ENCODE measurements at regions not wholly inside any gene's neighbourhood (a gene's known extent, or its start where the extent isn't known, plus 50 kb on each side); places are given as distances from the start of the nearest gene placed in this dataset.

DNA sequence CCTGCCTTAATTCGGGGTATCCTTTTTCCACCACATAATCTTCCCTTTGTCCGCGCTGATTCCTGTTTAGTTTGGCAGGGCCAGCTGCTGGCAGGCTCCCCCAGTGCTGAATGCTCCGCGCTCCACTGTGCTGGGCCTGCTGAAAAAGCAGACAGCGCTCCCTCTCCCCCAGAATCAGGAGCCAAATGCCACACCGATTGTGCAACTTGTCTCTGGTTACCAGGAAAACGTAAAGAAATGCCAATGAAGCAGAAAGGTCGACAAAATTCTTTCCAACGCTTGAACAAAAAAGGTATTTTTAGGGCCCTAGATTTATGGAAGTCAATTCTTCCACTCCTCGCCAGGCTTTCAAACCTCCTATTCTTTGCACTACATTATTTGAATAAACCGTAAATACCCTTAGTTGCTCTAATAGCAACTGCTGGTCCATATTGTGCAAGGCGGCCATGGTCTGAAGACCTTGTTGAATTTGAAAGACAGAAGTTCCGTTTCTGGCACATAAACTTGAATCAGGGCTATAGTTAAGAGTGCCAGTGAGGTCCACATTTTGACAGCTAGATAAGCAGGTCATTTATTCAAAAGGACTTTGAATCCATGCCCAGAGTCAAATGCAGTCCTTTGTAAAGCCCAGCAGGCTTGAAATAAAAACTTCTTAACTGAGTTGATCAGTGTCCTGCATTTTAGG is 206.7 kb upstream of the RFC3 start:
- peak in 3 of 4 donors; percentile 56 to 65 (median 58) for DNase-seq (ENCODE audit: low read depth in 4 of 4, low spot score in 2 of 4)

DNA sequence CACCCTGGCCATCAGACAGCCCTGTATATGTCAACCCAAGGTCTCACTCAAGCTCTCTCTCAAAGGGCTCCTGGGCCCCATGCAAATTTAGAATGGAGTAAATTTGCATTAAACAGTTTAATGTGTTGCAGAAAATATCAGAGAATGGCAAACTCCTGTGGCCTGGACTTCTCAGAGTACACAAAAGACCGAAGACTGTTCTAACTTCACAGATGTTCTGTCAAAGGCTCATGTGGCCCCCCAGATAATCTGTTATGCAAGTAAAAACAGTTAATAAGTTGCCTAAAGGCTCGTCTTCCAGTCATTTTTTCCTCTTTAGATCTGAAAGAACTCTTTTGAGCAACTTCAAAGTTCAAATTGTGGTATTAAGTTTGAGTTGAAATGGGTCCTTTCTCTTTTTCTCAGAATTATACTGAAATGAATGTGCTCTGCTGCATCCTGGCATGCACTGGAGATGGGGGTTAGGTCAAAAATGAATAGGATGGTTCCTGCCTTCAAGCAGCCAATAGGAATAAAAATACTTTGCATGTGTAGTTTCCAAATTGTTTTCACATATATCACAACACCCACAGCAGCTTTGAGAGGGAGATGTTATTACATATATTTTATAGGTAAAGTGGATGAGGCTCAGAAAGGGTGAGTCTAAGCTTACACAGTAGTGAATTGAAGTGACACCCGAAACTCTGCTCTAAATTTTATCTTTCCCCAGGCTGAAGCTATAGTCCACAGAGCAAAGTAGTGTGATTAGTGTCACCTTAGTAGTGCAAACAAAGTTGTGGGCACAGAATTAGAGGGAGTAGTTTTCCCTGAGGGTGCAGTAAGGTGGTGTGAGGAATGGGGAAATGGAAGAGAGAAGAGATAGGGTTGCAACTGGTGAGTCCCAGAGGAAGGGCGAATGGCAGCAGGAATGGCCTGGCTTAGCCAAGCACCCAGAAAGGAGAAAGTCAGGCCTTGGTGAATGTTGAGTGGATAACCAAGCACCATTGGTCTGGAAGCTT is 205.0 kb upstream of the RFC3 start:
- DNase-seq (ENCODE audit: low read depth in 4 of 4, low spot score in 2 of 4): no peak

DNA sequence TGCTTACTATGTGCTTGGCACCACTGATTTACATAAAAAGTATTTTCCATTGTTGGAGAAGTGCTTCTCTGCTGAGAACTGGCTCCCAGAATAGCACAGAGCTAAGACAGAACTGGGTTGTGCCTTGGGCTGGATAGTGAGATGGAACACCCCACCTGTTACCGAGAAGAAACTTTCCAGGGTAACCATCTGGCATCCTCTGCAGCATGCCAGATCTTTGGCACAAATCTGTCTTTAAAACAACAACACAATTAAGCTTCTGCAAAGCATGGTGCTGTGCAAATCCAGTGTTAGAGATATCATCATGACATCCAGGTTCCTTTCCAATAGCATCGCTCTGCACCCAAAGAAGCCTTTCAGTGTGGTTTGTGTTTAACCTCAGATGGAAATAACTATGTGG is 202.5 kb upstream of the RFC3 start:
- no peak for DNase-seq (ENCODE audit: low read depth in 4 of 4, low spot score in 2 of 4)

DNA sequence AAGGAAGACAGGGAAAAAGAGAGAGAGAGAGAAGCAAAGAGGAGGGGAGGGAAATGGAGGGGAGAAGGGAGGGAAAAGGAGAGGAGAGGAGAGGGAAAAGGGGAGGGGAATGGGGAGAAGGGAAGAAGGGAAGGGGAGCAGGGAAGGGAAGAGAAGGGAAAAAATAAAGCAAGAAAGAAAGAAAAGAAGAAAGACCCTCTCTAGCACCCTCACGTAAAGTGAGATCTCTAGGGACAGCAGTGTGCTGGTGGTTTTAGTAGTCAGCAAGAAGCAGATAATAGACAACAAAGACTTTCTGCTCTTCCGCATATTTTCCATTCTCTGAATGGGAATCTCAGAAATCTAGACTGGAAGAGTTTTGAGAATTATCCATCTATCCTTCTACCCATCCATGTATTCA is 201.8 kb upstream of the RFC3 start:
- no peak for DNase-seq (ENCODE audit: low read depth in 4 of 4, low spot score in 2 of 4)

DNA sequence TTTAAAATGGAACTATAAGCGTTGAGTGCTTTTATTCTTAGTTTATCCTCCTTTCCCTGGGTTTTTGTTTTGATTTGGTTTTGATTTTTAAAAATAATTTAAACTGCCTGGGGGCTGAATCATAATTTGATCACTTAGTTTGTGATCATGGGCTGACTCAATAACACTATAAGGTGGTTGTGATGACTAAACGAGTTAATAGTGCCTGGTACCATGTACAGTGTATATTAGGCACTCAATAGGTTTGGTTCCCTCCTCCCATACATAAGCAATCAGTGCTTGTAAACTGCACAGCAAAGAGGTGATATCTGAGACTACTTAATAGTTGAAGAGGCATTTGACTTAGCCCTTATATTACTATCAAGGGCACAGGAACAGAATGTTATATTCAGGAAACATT is 200.9 kb upstream of the RFC3 start:
- no peak for DNase-seq (ENCODE audit: low read depth in 4 of 4, low spot score in 2 of 4)

DNA sequence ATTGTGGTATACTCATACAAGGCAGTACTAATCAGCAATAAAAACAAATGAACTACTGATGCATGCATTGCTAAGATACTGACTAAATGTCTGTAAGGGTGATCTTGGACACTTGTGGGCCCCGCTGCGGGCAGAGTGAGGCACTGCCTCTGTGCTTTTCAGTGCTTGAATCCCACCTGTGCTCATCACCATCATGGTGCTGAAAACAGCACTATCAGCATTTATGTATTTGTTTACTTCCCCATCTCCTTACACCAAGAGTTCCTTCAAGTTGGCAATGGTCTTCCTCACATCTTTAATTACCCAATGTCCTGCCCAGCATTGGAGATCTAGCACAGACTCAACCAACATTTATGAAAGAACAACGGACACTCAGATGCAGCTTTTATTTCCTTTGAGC is 193.7 kb upstream of the RFC3 start:
- no peak for DNase-seq (ENCODE audit: low read depth in 4 of 4, low spot score in 2 of 4)

DNA sequence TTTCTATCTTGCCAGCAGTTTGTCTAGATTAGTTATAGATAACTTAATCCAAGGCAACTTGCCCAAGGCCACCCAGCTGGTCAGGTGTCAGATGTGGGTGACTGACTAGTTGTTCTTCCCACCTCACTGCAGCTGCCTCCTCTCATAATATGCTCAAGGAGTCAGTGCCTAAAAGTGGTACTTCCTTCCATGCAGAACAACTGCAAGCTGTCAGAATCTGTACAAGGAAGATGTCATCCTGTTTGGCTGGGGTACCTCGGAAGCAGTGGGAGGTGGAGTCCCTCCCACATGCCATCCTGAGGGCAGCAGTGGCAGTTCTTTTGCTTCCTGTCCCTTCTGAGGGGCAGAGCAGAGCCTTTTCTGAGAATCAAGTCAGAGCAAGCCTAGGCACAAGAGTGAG is 193.2 kb upstream of the RFC3 start:
- DNase-seq (ENCODE audit: low read depth in 4 of 4, low spot score in 2 of 4): no peak

DNA sequence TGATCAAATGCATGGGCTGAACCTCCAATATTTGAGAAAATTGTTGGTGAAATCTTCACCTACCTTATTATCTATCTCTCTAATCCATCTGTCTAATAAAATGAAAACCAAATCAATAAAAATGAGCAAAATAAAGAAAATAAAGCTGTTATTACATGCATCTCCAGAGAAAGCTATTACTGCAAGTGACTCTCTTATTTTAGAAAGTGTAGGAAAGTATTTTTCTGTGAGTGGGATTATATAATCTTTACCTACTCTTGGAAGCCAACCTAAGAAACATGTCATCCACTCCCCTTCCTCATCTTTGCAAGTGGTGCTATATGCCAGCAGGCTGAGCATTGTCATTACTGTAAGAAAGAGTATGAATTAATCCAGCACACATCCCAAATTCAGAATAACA is 191.5 kb upstream of the RFC3 start:
- no peak for DNase-seq (ENCODE audit: low read depth in 4 of 4, low spot score in 2 of 4)

DNA sequence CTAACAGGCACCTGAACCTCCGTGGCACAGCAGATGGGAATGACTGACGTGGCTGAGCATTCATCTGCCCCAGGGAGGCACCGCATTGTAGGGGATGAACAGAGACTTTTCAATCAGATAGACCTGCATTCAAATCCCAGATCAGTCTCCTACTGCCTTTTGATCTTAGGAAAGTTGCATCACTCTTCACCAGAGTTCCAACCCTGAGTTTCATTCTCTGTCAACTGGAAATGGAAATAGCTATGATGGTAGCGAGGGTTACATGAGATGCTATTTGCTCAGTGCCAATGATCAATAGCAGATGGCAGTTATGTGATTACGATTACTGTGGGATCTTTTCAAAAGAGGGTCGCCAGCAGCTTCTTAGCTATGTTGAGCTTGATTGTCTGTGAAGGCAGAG is 189.3 kb upstream of the RFC3 start:
- DNase-seq (ENCODE audit: low read depth in 4 of 4, low spot score in 2 of 4): no peak

DNA sequence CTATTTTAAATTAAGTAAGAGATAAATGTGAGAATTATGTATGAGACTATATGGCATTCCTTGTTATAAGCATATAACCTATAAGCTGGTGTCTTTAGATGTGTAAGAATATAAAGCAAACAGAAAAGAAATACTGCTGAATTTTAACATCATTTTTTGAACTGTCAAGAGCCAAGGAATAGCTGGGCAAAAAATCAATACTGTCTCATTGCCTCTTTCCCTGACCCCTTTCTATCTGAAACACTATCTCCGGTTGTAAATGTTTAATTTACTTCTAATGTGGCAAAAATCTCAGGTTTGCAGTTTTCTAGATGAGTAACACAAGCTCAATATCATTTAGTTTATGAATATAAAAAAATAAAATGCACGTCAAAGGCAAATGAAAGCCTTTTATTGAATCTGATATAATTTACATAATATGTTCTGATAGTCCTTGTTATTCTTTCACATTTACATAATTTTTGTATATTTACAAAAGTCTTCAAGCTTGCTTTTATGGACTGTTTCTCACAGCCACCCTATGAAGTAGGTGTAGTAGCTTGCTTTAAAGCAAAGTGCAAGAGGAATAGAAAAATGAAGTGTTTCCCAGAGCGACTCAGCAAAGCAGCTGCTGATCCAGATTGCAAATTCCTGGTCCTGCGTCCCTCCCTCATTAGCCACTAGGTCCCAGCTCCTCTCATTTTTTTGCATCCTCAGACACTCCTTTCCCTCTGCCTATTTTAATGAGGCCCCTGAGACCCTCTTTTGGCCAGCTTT is 188.2 kb upstream of the RFC3 start:
- no peak for DNase-seq (ENCODE audit: low read depth in 4 of 4, low spot score in 2 of 4)

DNA sequence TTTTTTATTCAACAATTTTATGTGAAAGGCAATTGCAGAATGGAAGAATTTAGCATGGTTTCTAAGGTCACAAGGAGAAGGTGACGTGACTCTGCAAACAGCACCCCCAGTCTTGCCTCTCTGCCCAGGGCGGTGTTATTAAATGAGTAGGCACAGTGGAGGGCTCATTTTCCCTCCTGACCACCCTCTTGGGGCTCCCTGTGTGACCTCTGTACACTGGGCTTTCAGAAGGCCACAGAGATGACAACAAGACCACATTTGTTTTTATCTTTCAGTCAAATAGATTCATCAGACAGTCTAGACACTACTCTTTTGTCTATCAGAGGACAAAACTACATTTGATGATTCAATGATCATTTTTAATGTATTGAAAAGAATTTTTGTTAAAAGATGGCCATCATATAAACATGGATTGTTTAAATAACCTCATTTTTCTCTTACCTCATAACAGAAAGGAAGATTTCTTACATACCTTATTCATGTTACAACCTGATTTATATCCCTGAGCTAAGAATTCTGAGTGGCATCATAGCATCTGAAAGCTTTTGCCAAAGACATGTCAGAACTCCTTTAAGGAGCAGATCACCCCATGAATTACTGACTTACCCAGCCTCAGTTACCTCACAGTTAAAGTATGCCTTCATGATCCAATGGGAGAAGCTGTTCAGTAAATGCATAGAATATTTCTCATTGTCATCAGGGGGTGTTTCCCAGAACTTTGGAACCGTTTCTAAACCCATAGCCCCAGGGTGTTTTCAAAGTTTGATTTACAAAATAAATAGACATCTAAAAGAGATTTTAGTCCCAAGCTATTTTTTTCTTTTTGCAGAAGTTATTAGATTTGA is 184.0 kb upstream of the RFC3 start:
- no peak for DNase-seq (ENCODE audit: low read depth in 4 of 4, low spot score in 2 of 4)

DNA sequence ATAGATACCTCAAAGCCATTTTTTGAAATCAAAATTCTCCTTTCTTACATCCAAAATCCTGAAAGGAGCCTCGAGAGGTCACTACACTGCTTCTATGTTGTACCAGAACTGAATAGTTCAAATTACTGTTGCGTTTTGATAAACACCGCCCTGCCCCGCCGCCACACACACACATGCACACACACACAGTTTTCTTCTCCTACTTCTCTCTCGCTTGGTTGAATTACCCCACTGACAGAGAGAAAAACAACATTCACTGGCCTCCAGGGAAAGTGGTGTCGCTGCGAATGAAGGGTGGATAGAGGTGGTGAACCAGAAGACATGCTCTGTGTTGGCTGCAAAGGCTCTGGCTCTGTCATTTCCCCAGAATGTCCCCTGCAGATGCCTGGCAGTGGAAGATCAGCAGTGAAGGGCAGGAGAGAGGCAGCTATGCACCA is 183.4 kb upstream of the RFC3 start:
- DNase-seq (ENCODE audit: low read depth in 4 of 4, low spot score in 2 of 4): no peak

DNA sequence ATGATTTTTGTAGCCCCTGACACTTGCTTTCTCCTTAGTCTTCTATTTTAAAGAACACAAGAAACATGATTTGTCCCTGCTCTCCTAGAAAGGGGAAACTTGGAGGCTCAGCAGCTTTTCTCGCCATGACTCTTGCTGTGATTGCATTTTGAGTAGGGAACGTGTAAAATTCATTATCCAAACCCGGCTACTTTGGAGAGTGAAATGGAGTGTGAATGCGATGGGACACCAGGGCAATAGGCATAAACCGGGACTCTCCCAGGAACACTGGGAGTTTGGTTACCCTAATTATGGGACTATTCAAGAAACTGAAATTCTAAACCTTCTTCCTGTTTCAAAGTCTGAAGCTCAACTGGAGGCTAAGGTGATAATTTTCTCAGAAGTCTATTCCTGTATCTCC is 181.7 kb upstream of the RFC3 start:
- DNase-seq (ENCODE audit: low read depth in 4 of 4, low spot score in 2 of 4): no peak

DNA sequence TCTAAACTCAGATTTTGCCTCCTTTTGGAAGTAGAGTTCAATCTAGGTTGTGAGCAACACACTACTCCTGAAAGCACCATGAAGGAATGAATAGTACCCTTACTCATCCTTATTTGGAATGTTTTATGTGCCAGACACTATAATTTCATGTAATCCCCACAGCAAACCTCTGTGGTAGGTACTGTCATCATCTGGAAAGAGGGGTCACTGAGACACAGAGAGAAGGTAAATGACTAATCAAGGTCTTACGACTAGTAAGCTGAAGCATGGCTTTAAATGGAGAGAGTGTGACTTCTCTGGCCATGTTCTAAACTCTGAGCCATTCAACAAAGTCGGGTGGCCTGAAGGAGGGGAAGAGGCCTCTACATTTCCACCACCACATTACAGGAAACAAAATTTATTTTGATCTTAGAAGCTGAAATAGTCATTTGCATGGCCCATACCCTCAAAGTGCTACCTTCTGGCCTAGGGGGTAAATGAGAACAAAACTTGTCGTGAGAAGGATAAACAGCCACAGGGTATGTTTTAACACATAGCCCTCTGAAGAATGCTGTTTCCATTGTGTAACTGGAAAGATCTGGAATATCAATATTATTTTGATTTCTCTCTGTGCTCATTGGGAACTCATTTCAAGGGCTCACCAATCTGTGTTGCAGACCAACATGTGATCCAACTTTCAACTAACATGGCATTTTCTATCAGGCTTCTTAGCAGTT is 180.8 kb upstream of the RFC3 start:
- DNase-seq (ENCODE audit: low read depth in 4 of 4, low spot score in 2 of 4): no peak

DNA sequence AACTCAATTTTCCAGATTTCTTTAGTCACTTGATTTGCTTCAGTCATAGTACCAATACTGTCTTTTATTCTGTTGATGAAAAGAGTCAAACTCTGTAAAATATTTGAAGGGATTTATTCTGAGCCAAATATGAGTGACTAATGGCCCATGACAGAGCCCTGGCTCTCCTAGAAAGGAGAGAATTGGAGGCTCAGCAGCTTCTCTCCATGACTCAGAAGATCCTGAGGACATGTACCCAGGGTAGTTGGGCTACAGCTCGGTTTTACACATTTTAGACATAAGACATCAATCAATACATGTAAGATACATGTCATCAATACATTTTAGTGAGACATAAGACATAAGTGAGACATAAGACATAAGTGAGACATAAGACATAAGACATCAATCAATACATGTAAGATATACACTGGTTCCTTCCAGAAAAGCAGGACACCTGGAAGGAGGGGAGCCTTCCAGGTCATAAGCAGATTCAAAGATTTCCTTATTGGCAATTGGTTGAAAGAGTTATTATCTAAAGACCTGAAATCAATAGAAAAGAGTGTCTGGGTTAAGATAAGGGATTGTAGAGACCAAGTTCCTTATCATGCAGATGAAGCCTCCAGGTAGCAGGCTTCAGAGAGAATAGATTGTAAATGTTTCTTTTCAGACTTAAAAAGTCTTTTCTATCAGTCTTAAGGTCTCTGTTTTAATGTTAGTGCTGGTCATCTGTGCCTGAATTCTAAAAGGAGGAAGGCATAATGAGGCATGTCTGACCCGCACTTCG is 179.8 kb upstream of the RFC3 start:
- no peak for DNase-seq (ENCODE audit: low read depth in 4 of 4, low spot score in 2 of 4)

DNA sequence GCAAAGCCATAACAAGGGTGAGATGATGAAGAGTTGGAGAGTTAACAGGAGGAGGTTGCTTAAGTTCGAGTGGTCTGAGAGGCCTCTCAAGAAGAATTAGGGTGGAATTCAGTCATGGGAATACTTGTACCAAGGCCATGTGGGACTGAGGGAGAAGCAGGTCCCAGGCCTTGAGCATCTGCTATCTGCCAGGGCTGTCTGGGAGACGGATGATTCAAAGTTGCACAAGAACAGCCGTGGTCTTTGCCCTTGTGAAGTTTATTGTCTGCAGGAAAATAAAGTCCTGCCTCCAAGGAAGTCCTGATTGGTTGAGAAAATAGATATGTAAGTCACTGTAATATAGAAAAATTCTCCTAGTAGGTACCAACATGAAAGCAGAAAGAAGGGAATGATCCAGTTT is 178.8 kb upstream of the RFC3 start:
- DNase-seq (ENCODE audit: low read depth in 4 of 4, low spot score in 2 of 4): no peak

DNA sequence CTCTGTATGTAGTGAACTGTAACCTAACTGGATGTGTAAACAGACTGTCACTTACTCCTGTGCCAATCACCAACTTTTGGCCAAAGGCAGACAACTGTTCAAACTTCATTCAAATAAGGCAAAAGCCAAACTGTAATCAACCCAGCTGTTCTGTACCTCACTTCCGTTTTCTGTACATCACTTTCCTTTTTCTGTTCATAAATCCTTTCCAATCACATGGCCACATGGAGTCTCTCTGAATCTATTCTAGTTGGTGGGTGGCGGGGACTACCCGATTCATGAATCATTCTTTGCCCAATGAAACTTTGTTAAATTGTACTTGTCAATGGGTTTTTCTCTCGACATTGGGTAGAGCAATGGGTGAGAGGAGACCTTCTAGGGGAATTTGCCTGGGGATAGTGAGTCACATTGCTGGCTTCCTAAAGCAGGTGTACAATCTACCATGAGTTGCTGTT is 178.3 kb upstream of the RFC3 start:
- no peak for DNase-seq (ENCODE audit: low read depth in 4 of 4, low spot score in 2 of 4)

DNA sequence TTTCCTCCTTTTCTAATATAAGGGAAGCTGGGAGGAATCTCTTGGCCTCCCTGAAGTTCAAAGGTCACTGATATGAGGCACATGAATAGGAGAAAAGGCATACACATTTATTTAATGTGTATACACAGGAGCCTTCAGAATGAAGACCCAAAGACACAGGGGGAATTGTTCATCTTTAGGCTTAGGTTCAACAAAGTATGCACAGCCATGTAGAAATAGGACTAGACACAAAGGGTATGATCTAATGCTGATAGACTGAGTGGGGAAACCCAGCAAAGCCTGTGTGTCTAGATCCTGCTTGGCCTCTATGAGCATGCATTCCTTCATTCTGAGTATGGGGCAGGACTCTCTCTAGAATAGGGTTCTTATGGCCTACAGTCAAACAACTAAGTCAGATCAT is 177.1 kb upstream of the RFC3 start:
- no peak for DNase-seq (ENCODE audit: low read depth in 4 of 4, low spot score in 2 of 4)

All from left renal cortex interstitium (tissue), 4 donors.